NCI-H2227 treated with DMSO at 0.1 percent for 48 hours (cell line): ENCODE measurements at regions not wholly inside any gene's neighbourhood (a gene's known extent, or its start where the extent isn't known, plus 50 kb on each side); places are given as distances from the start of the nearest gene placed in this dataset.
A peak's percentile ranks its signal among the peaks of the same experiment; 100 is the strongest.
"Not testable (repeated sequence)": the region's sequence is repeated elsewhere in the genome, so short reads cannot be mapped to it uniquely, and the experiment has no call there.

Experiments used
- DNase-seq: peaks from one replicate; lab custom pipeline; 2025; lab: John Stamatoyannopoulos, UW

DNA sequence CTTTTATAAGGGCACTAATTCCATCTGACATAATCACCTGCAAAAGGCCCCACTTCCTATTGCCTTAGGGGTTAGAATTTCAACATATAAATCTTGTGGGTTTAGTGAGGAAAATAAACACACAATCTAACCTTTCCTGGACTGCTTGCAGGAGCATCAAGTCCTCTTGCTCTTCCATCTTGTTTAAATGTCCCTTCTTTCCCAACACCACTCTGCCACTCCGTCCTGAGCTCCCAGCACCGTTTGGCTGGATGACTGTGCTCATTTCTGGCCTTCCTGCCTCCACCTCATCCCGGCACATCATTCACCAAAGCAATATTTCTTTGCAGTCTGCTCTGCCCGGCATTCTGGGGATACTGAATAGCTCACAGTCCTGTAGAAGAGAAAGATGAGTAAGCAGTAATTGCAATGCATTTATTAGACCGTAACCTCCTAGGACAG is 247.8 kb downstream of the BCL2 start:
- DNase-seq = no peak

GRCh38 chr18:63070767-63071502 is 248.6 kb downstream of the BCL2 start:
- no peak for DNase-seq

DNA sequence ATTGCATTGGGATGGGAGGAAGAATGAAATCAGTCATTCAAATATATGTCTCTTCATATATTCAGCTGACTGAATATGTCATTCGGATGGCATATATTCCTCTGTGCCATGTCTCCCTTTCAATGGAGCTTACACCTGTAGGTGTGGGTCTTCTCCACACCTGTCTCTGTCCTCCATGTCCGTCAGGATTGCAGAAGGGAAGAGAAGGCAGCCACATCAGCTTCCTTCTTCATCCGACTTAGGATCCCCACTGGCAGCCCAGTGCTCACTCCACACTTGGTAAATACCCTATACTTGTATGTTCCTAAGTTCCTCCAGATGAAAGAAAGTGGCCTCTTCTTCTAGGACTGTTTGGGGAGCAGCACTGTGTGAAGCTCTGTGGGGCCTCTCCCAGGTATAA is 250.1 kb downstream of the BCL2 start:
- no peak for DNase-seq

GRCh38 chr18:63067939-63068338 is 251.6 kb downstream of the BCL2 start:
- no peak for DNase-seq

DNA sequence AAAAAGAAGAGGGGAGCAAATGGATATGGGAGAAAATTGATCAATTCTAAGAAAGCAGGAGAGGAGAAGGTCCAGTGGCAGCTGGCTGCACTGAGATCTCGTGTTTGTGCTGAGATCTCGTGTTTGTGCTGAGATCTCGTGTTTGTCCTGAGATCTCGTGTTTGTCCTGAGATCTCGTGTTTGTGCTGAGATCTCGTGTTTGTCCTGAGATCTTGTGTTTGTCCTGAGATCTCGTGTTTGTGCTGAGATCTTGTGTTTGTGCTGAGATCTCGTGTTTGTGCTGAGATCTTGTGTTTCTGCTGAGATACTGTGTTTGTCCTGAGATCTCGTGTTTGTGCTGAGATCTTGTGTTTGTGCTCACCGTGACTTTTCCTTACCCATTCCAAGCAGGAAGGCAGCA is 254.4 kb downstream of the BCL2 start:
- DNase-seq = no peak

GRCh38 chr18:63063171-63063570 is 256.4 kb downstream of the BCL2 start:
- DNase-seq = no peak

DNA sequence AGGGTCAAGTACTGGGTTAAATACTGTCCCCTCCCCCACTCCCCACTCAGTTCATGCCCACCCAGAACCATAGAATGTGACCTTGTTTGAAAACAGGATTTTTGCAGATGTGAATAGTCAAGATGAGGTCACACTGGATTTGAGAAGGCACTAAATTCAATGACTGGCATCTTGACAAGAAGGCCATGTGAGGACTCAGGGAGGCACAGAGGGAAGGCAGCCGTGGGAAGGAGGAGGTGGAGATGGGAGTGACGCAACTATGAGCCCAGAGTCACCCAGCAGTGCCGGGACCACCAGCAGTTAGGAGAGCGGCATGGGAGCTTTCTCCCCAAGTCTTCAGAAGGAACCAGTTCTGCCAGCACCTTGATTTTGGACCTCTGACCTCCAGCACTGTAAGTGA is 257.3 kb downstream of the BCL2 start:
- DNase-seq = no peak

- DNase-seq = no peak
These were observed 258.3 kb downstream of the BCL2 start for GRCh38 chr18:63061303-63061702.

DNA sequence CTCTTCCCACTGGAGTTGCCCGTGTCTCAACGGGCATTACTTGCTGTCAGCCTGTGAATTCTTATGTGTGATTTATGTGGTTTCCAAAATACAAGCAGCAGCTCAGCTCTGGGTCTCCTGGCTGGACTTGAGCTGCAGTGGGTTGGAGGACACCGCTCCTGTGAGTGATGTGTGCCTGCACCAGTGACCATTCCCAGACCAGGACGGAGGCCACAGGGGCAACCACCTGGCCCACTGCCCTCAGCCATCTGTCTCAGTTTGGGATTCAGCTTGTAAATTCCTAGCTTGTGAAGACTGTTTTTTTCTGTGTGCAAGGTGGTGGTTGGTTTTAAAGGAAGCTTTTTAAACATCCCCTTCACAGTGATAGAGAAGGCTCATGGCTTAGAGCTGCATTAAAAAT is 261.0 kb downstream of the BCL2 start:
- DNase-seq = no peak

- DNase-seq = no peak
These were observed 261.9 kb downstream of the BCL2 start for GRCh38 chr18:63057707-63058106.

- no peak for DNase-seq
These were observed 264.5 kb downstream of the BCL2 start for GRCh38 chr18:63054901-63055584.

DNA sequence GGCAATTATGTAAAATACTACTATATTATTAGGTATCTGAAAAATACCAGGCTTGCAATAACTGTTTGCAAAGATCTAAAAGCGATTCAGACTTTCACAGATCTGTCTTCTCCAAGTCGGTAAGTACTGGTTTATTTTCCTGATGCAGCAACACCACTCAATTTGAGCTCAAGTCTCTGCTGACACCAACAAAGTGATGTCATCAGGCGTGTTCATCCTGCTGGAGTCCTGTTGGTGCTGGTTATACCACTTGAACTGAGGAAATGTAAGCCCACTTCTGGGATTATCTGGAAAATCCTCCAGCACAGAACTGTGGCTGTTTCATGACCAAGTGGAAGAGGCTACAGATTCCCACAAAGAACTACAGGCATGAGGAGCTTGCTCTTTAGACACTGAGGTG is 267.6 kb downstream of the BCL2 start:
- peak; percentile 94 for DNase-seq

- not testable (repeated sequence) for DNase-seq
These were observed 268.7 kb downstream of the BCL2 start for GRCh38 chr18:63050667-63051395.

DNA sequence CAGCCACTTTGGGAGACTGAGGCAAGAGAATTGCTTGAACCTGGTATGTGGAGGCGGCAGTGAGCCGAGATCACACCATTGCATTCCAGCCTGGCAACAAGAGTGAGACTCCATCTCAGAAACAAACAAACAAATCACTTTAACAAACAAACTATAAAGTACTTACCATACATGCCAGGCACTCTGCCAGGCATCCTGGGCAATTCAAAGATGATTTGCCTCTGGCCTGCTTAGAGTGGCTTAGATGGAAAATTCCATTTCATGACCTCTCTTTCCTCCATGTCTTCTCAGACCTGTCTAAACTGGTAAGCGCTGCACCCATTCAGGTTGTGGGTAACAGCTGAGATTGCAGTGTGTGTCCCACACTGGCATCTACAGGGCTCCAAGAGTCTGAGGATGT is 273.2 kb downstream of the BCL2 start:
- no peak for DNase-seq

- DNase-seq = no peak
These were observed 276.1 kb downstream of the BCL2 start for GRCh38 chr18:63043516-63043915.

DNA sequence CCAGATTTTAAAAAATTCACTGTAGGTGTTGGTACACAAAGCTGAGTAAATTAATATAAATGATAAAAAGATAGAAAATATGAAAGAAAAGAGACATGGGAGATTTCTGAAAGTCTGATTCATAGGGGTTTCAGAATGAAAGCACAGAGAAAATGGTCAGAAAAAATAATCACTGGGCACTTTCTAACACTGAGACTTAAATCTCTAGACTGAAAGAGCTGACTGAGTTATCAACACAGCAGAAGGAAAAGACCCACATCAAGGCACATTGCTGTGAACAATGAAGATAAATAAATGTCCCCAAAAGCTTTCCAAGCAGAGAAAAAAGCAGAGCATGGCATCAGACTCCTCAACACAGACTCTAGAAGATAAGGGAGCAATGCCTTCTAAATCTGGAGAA is 277.2 kb downstream of the BCL2 start:
- DNase-seq = no peak

- no peak for DNase-seq
These were observed 278.7 kb downstream of the BCL2 start for GRCh38 chr18:63040788-63041410.

DNA sequence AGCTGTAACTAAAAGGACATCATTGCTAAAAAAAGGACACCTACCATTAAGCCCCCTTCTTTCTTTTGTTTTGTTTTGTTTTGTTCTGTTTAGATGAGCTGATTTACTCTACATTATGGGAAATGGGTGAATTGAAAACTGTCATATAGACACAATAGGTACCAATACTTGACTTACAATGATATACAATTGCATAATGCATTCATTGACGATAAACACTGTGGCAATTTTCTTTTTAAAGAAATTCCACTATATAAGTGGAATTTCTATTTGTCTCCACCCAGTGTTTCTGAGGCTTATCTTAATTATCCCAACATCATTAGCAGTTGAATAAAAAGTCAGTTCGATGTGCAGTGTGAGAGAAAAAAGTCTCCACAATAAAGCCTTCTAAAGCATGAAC is 282.1 kb downstream of the BCL2 start:
- DNase-seq = no peak

GRCh38 chr18:63031375-63031774 is 288.2 kb downstream of the BCL2 start:
- DNase-seq = no peak
